ENCODE measurements at regions not wholly inside any gene's neighbourhood (a gene's known extent, or its start where the extent isn't known, plus 50 kb on each side); places are given as distances from the start of the nearest gene placed in this dataset.

- DNase-seq: no peak
- no peak for TF ChIP-seq CTCF (IDR thresholded peaks at IDR 0.05; ENCODE audit: borderline replicate concordance)
- H3K4me3 ChIP-seq: no peak overlapping the region
- intact Hi-C loops (cut with micrococcal nuclease): no loop called here
- no peaks in the 10 kb centered on the region for H3K4me1 ChIP-seq
- no peaks in the 10 kb centered on the region for H3K27me3 ChIP-seq (ENCODE audit: low read depth)
- no peaks in the 10 kb centered on the region for H3K9me3 ChIP-seq (replicated peaks)
- no peaks in the 10 kb centered on the region for H3K36me3 ChIP-seq
- H3K27ac ChIP-seq (replicated peaks): no peak overlapping the region
Observed at GRCh38 chr11:28728666-28729065, 620.5 kb downstream of the METTL15 start.

- Histone ChIP-seq H3K27me3 (ENCODE audit: low read depth) (no peaks in the 10 kb centered on the region), H3K4me1 (no peaks in the 10 kb centered on the region), H3K27ac (replicated peaks) (no peak overlapping the region), H3K4me3 (no peak overlapping the region), H3K9me3 (replicated peaks) (no peaks in the 10 kb centered on the region), H3K36me3 (no peaks in the 10 kb centered on the region)
- no peak for TF ChIP-seq CTCF (IDR thresholded peaks at IDR 0.05; ENCODE audit: borderline replicate concordance)
- intact Hi-C loops (cut with micrococcal nuclease): no loop called here
- DNase-seq: no peak
Observed at GRCh38 chr11:28727254-28727653, 619.1 kb downstream of the METTL15 start.

GRCh38 chr11:28726432-28726831 is 618.2 kb downstream of the METTL15 start:
- no peak overlapping the region for H3K27ac ChIP-seq (replicated peaks)
- H3K4me3 ChIP-seq: no peak overlapping the region
- TF ChIP-seq CTCF (IDR thresholded peaks at IDR 0.05; ENCODE audit: borderline replicate concordance): no peak
- H3K9me3 ChIP-seq (replicated peaks): no peaks in the 10 kb centered on the region
- intact Hi-C loops (cut with micrococcal nuclease): no loop called here
- DNase-seq: no peak
- H3K4me1 ChIP-seq: no peaks in the 10 kb centered on the region
- no peaks in the 10 kb centered on the region for H3K36me3 ChIP-seq
- no peaks in the 10 kb centered on the region for H3K27me3 ChIP-seq (ENCODE audit: low read depth)

- no peak for TF ChIP-seq CTCF (IDR thresholded peaks at IDR 0.05; ENCODE audit: borderline replicate concordance)
- intact Hi-C loops (cut with micrococcal nuclease): no loop called here
- H3K36me3 ChIP-seq: no peaks in the 10 kb centered on the region
- no peak for DNase-seq
- H3K9me3 ChIP-seq (replicated peaks): no peaks in the 10 kb centered on the region
- no peak overlapping the region for H3K27ac ChIP-seq (replicated peaks)
- H3K27me3 ChIP-seq (ENCODE audit: low read depth): no peaks in the 10 kb centered on the region
- H3K4me1 ChIP-seq: no peaks in the 10 kb centered on the region
- H3K4me3 ChIP-seq: no peak overlapping the region
Observed at GRCh38 chr11:28715726-28716125, 607.5 kb downstream of the METTL15 start.

GRCh38 chr11:28713850-28714249 is 605.7 kb downstream of the METTL15 start:
- DNase-seq: no peak
- H3K4me3 ChIP-seq: no peak overlapping the region
- intact Hi-C loops (cut with micrococcal nuclease): no loop called here

More at GRCh38 chr11:28713850-28714249, 605.7 kb downstream of the METTL15 start:
- no peak for TF ChIP-seq CTCF (IDR thresholded peaks at IDR 0.05; ENCODE audit: borderline replicate concordance)
- H3K9me3 ChIP-seq (replicated peaks): no peaks in the 10 kb centered on the region
- no peak overlapping the region for H3K27ac ChIP-seq (replicated peaks)
- no peaks in the 10 kb centered on the region for H3K27me3 ChIP-seq (ENCODE audit: low read depth)
- H3K36me3 ChIP-seq: no peaks in the 10 kb centered on the region
- no peaks in the 10 kb centered on the region for H3K4me1 ChIP-seq

All from left ventricle myocardium inferior (tissue), 1 donor.